Brain microvascular endothelial cell (primary cell): ENCODE measurements at regions not wholly inside any gene's neighbourhood (a gene's known extent, or its start where the extent isn't known, plus 50 kb on each side); places are given as distances from the start of the nearest gene placed in this dataset.

Experiments used
- DNase-seq: peaks from one replicate; pipeline ENCODE4 v3.0.0-alpha.2; 2020
- H3K27ac ChIP-seq: fragments of 250-450 bp; sonication (Bioruptor Pico); 2 replicates; pipeline ENCODE4 v1.5.1; 2020; ENCODE audit warnings: mild to moderate bottlenecking, moderate library complexity
- H3K27me3 ChIP-seq: fragments of 250-450 bp; sonication (Bioruptor Pico); replicated peaks from 2 replicates; pipeline ENCODE4 v1.5.1; 2020; ENCODE audit warnings: mild to moderate bottlenecking
- H3K36me3 ChIP-seq: fragments of 250-450 bp; sonication (Bioruptor Pico); replicated peaks from 2 replicates; pipeline ENCODE4 v1.5.1; 2020; ENCODE audit warnings: mild to moderate bottlenecking
- H3K4me3 ChIP-seq: 2 replicates; pipeline ENCODE4 v1.5.1; 2011; ENCODE audit warnings: low read depth, mild to moderate bottlenecking, control low read depth, low read length, moderate library complexity
- in situ Hi-C: cut with HindIII; loops from 2 replicates; pipeline ENCODE4 v1.10.0; 2017; ENCODE audit warnings: low sequenced_read_pairs, low pct_ligation_motif_present
- TF ChIP-seq, protein P1 (sequence below): IDR thresholded peaks from 2 replicates; pipeline ENCODE4 v1.5.1; 2011; ENCODE audit warnings: low read depth, mild to moderate bottlenecking, moderate library complexity, low read length, control low read depth, inconsistent platforms; ENCODE audit errors: missing control alignments

- Histone ChIP-seq H3K4me3 (no peak overlapping the region), H3K27ac (no peak overlapping the region), H3K27me3 (no peaks in the 10 kb centered on the region), H3K36me3 (no peaks in the 10 kb centered on the region)
- no peak for DNase-seq
- TF ChIP-seq, protein P1, sequence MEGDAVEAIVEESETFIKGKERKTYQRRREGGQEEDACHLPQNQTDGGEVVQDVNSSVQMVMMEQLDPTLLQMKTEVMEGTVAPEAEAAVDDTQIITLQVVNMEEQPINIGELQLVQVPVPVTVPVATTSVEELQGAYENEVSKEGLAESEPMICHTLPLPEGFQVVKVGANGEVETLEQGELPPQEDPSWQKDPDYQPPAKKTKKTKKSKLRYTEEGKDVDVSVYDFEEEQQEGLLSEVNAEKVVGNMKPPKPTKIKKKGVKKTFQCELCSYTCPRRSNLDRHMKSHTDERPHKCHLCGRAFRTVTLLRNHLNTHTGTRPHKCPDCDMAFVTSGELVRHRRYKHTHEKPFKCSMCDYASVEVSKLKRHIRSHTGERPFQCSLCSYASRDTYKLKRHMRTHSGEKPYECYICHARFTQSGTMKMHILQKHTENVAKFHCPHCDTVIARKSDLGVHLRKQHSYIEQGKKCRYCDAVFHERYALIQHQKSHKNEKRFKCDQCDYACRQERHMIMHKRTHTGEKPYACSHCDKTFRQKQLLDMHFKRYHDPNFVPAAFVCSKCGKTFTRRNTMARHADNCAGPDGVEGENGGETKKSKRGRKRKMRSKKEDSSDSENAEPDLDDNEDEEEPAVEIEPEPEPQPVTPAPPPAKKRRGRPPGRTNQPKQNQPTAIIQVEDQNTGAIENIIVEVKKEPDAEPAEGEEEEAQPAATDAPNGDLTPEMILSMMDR, result no peak
- in situ Hi-C loops, result no loop called here
Observed at GRCh38 chr17:70675070-70675590, 505.8 kb downstream of the KCNJ2 start.

DNA sequence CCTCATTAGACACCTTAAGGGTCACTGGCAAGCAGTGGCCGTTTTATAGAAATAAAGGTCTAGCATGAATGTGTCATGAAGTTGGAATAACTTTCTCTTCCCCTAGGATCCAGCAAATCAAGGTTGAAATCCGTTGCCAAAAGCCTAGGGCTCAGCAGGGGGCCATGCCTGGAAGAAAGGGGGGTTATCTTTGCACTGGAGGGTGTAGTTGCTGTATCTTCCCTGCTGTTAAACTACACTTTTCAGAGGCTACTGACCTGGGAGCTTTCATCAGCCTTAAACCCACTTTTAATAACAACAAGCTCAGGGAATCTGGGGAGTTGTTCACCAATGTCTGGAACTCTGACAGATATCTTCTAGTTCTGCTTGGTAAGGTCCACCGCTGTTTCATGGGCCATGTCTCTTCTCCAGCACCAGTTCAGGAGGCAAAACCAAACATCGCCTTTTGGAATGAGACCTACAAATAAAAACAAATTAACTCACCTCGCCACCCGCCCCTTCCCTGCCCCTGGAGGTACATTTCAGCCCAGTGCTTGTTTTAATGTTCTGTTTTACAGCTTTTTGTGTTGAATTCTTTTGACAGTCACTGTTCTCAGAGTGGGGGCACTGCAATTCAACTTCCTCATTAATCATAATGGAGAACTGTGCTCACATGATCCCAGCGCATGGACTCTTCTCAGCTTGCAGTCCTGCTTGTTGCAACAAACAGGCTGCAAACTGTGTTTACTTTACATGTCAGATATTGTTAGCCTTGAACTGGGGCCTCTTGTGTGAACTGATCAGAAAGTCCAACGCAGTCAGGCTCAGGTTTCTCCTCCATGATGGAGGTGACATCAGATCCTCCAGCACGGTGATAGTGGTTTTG is 508.7 kb downstream of the KCNJ2 start:
- DNase-seq, result no peak
- Histone ChIP-seq H3K27ac (no peak overlapping the region), H3K27me3 (no peaks in the 10 kb centered on the region), H3K36me3 (no peaks in the 10 kb centered on the region), H3K4me3 (no peak overlapping the region)
- TF ChIP-seq, protein P1, result no peak
- in situ Hi-C loops, result no loop called here

GRCh38 chr17:70678889-70679288 is 509.6 kb downstream of the KCNJ2 start:
- DNase-seq, result no peak
- TF ChIP-seq, protein P1, result no peak
- H3K27me3 ChIP-seq, result no peaks in the 10 kb centered on the region
- in situ Hi-C loops, result no loop called here
- no peaks in the 10 kb centered on the region for H3K36me3 ChIP-seq
- no peak overlapping the region for H3K4me3 ChIP-seq
- H3K27ac ChIP-seq, result no peak overlapping the region

DNA sequence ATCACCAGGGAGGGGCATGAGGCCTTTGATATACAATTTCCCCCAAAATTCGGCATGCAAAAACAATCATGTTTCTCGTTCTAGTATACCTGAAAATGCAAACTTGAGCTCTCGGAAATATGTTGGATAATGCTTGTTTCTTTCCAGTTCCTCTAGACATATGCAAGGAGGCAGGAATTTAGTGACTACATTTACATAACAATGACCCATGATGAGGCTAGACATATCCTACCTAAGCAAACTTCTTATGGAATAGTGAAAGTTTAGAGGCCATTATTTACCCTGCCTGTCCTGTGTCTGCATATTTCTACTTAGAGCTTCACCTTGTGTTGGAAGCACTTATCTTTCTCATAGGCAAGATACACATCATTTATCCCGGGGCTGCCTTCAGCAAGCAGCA is 514.6 kb downstream of the KCNJ2 start:
- Histone ChIP-seq H3K4me3 (no peak overlapping the region), H3K36me3 (no peaks in the 10 kb centered on the region), H3K27me3 (no peaks in the 10 kb centered on the region), H3K27ac (no peak overlapping the region)
- TF ChIP-seq, protein P1, result no peak
- in situ Hi-C loops, result no loop called here
- no peak for DNase-seq

GRCh38 chr17:70687421-70687820 is 518.1 kb downstream of the KCNJ2 start:
- in situ Hi-C loops, result no loop called here
- TF ChIP-seq, protein P1, result no peak
- Histone ChIP-seq H3K36me3 (no peaks in the 10 kb centered on the region), H3K27ac (no peak overlapping the region), H3K4me3 (no peak overlapping the region), H3K27me3 (no peaks in the 10 kb centered on the region)
- DNase-seq, result no peak
